ENCODE measurements at regions not wholly inside any gene's neighbourhood (a gene's known extent, or its start where the extent isn't known, plus 50 kb on each side); places are given as distances from the start of the nearest gene placed in this dataset.

- H3K27me3 Mint-ChIP-seq, result peaks cover 16 to 33% of the 10 kb centered on the region in 2 donors
- no peaks in the 10 kb centered on the region for H3K36me3 Mint-ChIP-seq
- ATAC-seq (replicated peaks) (no peak), DNase-seq (no peak)
- H3K4me1 Mint-ChIP-seq, result no peaks in the 10 kb centered on the region
- H3K4me3 Mint-ChIP-seq, result no peak overlapping the region
- no peak overlapping the region for H3K27ac Mint-ChIP-seq
- H3K9me3 Mint-ChIP-seq, result no peaks in the 10 kb centered on the region
Measured at GRCh38 chr14:23787436-23787835, 151.3 kb downstream of the DHRS2 start.

- Mint-ChIP-seq H3K27ac (no peak overlapping the region), H3K9me3 (no peaks in the 10 kb centered on the region)
Measured at GRCh38 chr14:23789696-23790095, 153.5 kb downstream of the DHRS2 start.

GRCh38 chr14:23793532-23793931 lies 157.4 kb downstream of the DHRS2 start:
- DNase-seq, result no peak
- Mint-ChIP-seq H3K36me3 (no peaks in the 10 kb centered on the region), H3K4me1 (no peaks in the 10 kb centered on the region), H3K27me3 (peaks cover 8 to 15% of the 10 kb centered on the region in 2 donors), H3K9me3 (no peaks in the 10 kb centered on the region), H3K4me3 (no peak overlapping the region), H3K27ac (no peak overlapping the region)
- no peak for ATAC-seq (replicated peaks)

More at GRCh38 chr14:23789696-23790095, 153.5 kb downstream of the DHRS2 start:
- Mint-ChIP-seq H3K27me3 (peaks cover 10 to 21% of the 10 kb centered on the region in 2 donors), H3K36me3 (no peaks in the 10 kb centered on the region), H3K4me1 (no peaks in the 10 kb centered on the region), H3K4me3 (no peak overlapping the region)
- DNase-seq (no peak), ATAC-seq (replicated peaks) (no peak)

- Mint-ChIP-seq H3K9me3 (peaks cover 8 to 13% of the 10 kb centered on the region in 2 donors), H3K4me1 (no peaks in the 10 kb centered on the region), H3K27me3 (peaks cover 11 to 15% of the 10 kb centered on the region in 2 donors), H3K4me3 (no peak overlapping the region), H3K27ac (no peak overlapping the region), H3K36me3 (no peaks in the 10 kb centered on the region)
- ATAC-seq (replicated peaks) (no peak), DNase-seq (no peak)
Measured at GRCh38 chr14:23800811-23801210, 152.8 kb upstream of the DHRS4 start.

- H3K9me3 Mint-ChIP-seq, result peaks cover 11 to 13% of the 10 kb centered on the region in 2 donors
- H3K4me3 Mint-ChIP-seq, result no peak overlapping the region
- H3K4me1 Mint-ChIP-seq, result no peaks in the 10 kb centered on the region
- H3K27me3 Mint-ChIP-seq, result peaks cover 11 to 15% of the 10 kb centered on the region in 2 donors
- H3K27ac Mint-ChIP-seq, result no peak overlapping the region
- no peak for DNase-seq
- ATAC-seq (replicated peaks), result no peak
- H3K36me3 Mint-ChIP-seq, result no peaks in the 10 kb centered on the region
Measured at GRCh38 chr14:23801766-23802165, 151.8 kb upstream of the DHRS4 start.

GRCh38 chr14:23804817-23805216 lies 148.8 kb upstream of the DHRS4 start:
- Mint-ChIP-seq H3K9me3 (peaks cover 11 to 13% of the 10 kb centered on the region in 2 donors), H3K4me3 (no peak overlapping the region), H3K27me3 (peaks cover 0 to 4% of the 10 kb centered on the region in 2 donors), H3K4me1 (no peaks in the 10 kb centered on the region), H3K36me3 (no peaks in the 10 kb centered on the region), H3K27ac (no peak overlapping the region)
- no peak for ATAC-seq (replicated peaks)
- DNase-seq, result no peak

- H3K9me3 Mint-ChIP-seq, result peaks cover 11 to 13% of the 10 kb centered on the region in 2 donors
- no peaks in the 10 kb centered on the region for H3K36me3 Mint-ChIP-seq
- no peaks in the 10 kb centered on the region for H3K27me3 Mint-ChIP-seq
- no peak overlapping the region for H3K27ac Mint-ChIP-seq
- DNase-seq (no peak), ATAC-seq (replicated peaks) (no peak)
- H3K4me1 Mint-ChIP-seq, result no peaks in the 10 kb centered on the region
- H3K4me3 Mint-ChIP-seq, result no peak overlapping the region
Measured at GRCh38 chr14:23805761-23806160, 147.8 kb upstream of the DHRS4 start.

GRCh38 chr14:23814527-23815256 lies 138.9 kb upstream of the DHRS4 start:
- no peaks in the 10 kb centered on the region for H3K4me1 Mint-ChIP-seq
- no peak for ATAC-seq (replicated peaks)
- no peak for DNase-seq
- H3K4me3 Mint-ChIP-seq, result no peak overlapping the region
- H3K9me3 Mint-ChIP-seq, result peaks cover 0 to 14% of the 10 kb centered on the region in 2 donors
- peaks cover 0 to 4% of the 10 kb centered on the region in 2 donors for H3K27me3 Mint-ChIP-seq
- H3K36me3 Mint-ChIP-seq, result no peaks in the 10 kb centered on the region
- no peak overlapping the region for H3K27ac Mint-ChIP-seq

GRCh38 chr14:23816371-23816770 lies 137.2 kb upstream of the DHRS4 start:
- ATAC-seq (replicated peaks) (no peak), DNase-seq (no peak)
- Mint-ChIP-seq H3K27me3 (peaks cover 0 to 4% of the 10 kb centered on the region in 2 donors), H3K4me3 (no peak overlapping the region), H3K9me3 (peaks cover 5 to 19% of the 10 kb centered on the region in 2 donors), H3K4me1 (no peaks in the 10 kb centered on the region), H3K36me3 (no peaks in the 10 kb centered on the region), H3K27ac (no peak overlapping the region)

GRCh38 chr14:23817164-23817767 lies 136.3 kb upstream of the DHRS4 start:
- ATAC-seq (replicated peaks), result no peak
- no peaks in the 10 kb centered on the region for H3K36me3 Mint-ChIP-seq
- no peak overlapping the region for H3K4me3 Mint-ChIP-seq
- no peak for DNase-seq
- H3K27me3 Mint-ChIP-seq, result peaks cover 0 to 6% of the 10 kb centered on the region in 2 donors
- peaks cover 5 to 19% of the 10 kb centered on the region in 2 donors for H3K9me3 Mint-ChIP-seq
- H3K4me1 Mint-ChIP-seq, result no peaks in the 10 kb centered on the region
- no peak overlapping the region for H3K27ac Mint-ChIP-seq

GRCh38 chr14:23827100-23827892 lies 126.3 kb upstream of the DHRS4 start:
- ATAC-seq (replicated peaks) (peak in 1 of 2 donors; percentile 41), DNase-seq (no peak)
- no peak overlapping the region for H3K4me3 Mint-ChIP-seq
- no peaks in the 10 kb centered on the region for H3K36me3 Mint-ChIP-seq
- no peaks in the 10 kb centered on the region for H3K9me3 Mint-ChIP-seq
- no peak overlapping the region for H3K27ac Mint-ChIP-seq
- peaks cover 0 to 2% of the 10 kb centered on the region in 2 donors for H3K4me1 Mint-ChIP-seq
- peaks cover 6 to 10% of the 10 kb centered on the region in 2 donors for H3K27me3 Mint-ChIP-seq

- peaks cover 5 to 10% of the 10 kb centered on the region in 2 donors for H3K27me3 Mint-ChIP-seq
- no peaks in the 10 kb centered on the region for H3K9me3 Mint-ChIP-seq
- H3K27ac Mint-ChIP-seq, result no peak overlapping the region
Measured at GRCh38 chr14:23828001-23828400, 125.6 kb upstream of the DHRS4 start.

GRCh38 chr14:23828616-23829015 lies 125.0 kb upstream of the DHRS4 start:
- Mint-ChIP-seq H3K4me3 (no peak overlapping the region), H3K27me3 (peaks cover 5 to 10% of the 10 kb centered on the region in 2 donors), H3K4me1 (peaks cover 0 to 2% of the 10 kb centered on the region in 2 donors), H3K36me3 (no peaks in the 10 kb centered on the region), H3K9me3 (no peaks in the 10 kb centered on the region), H3K27ac (no peak overlapping the region)
- no peak for ATAC-seq (replicated peaks)
- DNase-seq, result no peak

More at GRCh38 chr14:23828001-23828400, 125.6 kb upstream of the DHRS4 start:
- DNase-seq, result no peak
- Mint-ChIP-seq H3K4me1 (peaks cover 0 to 2% of the 10 kb centered on the region in 2 donors), H3K4me3 (no peak overlapping the region), H3K36me3 (no peaks in the 10 kb centered on the region)
- ATAC-seq (replicated peaks), result no peak

GRCh38 chr14:23829736-23830471 lies 123.7 kb upstream of the DHRS4 start:
- H3K4me3 Mint-ChIP-seq, result no peak overlapping the region
- ATAC-seq (replicated peaks) (no peak), DNase-seq (no peak)
- no peaks in the 10 kb centered on the region for H3K36me3 Mint-ChIP-seq
- H3K9me3 Mint-ChIP-seq, result no peaks in the 10 kb centered on the region
- H3K4me1 Mint-ChIP-seq, result peaks cover 0 to 2% of the 10 kb centered on the region in 2 donors
- H3K27ac Mint-ChIP-seq, result no peak overlapping the region
- H3K27me3 Mint-ChIP-seq, result peaks cover 0 to under 1% of the 10 kb centered on the region in 2 donors
